AG04450 (cell line): ENCODE measurements at regions not wholly inside any gene's neighbourhood (a gene's known extent, or its start where the extent isn't known, plus 50 kb on each side); places are given as distances from the start of the nearest gene placed in this dataset.
"Not testable (repeated sequence)": the region's sequence is repeated elsewhere in the genome, so short reads cannot be mapped to it uniquely, and the experiment has no call there.

Experiments used
- CTCF ChIA-PET: fragments of 300-600, 350-600 bp; formaldehyde crosslinking; extraction: SDS; loops from one replicate; lab custom pipeline; 2022; ENCODE audit warnings: antibody characterized with exemption, inconsistent platforms; lab: Charles Lee
- POLR2A ChIA-PET: fragments of 350-600 bp; formaldehyde crosslinking; extraction: SDS; loops from one replicate; lab custom pipeline; 2021; ENCODE audit warnings: antibody characterized with exemption, inconsistent platforms; lab: Yijun Ruan, JAX
- DNase-seq: peaks from one replicate; pipeline ENCODE4 v3.0.0-alpha.2; 2011; ENCODE audit warnings: low read depth, low spot score
- H3K27ac ChIP-seq: one replicate; pipeline ENCODE4 v1.5.1; 2012; ENCODE audit warnings: low read depth, low read length, control low read depth
- H3K27me3 ChIP-seq: one replicate; pipeline ENCODE4 v1.6.0; 2012; ENCODE audit warnings: low read length; ENCODE audit not compliant: control insufficient read depth, insufficient read depth
- H3K4me3 ChIP-seq: 2 replicates; pipeline ENCODE4 v1.5.1; 2011; ENCODE audit warnings: mild to moderate bottlenecking, low read depth, low read length, control low read depth
- H3K9me3 ChIP-seq: 2 replicates; pipeline ENCODE4 v1.5.1; 2012; ENCODE audit warnings: low read length; ENCODE audit not compliant: control insufficient read depth, insufficient read depth
- TF ChIP-seq, protein P1 (sequence below): IDR thresholded peaks from 2 replicates; pipeline ENCODE4 v1.5.1; 2011; ENCODE audit warnings: low read depth, low read length, control low read depth, inconsistent platforms

DNA sequence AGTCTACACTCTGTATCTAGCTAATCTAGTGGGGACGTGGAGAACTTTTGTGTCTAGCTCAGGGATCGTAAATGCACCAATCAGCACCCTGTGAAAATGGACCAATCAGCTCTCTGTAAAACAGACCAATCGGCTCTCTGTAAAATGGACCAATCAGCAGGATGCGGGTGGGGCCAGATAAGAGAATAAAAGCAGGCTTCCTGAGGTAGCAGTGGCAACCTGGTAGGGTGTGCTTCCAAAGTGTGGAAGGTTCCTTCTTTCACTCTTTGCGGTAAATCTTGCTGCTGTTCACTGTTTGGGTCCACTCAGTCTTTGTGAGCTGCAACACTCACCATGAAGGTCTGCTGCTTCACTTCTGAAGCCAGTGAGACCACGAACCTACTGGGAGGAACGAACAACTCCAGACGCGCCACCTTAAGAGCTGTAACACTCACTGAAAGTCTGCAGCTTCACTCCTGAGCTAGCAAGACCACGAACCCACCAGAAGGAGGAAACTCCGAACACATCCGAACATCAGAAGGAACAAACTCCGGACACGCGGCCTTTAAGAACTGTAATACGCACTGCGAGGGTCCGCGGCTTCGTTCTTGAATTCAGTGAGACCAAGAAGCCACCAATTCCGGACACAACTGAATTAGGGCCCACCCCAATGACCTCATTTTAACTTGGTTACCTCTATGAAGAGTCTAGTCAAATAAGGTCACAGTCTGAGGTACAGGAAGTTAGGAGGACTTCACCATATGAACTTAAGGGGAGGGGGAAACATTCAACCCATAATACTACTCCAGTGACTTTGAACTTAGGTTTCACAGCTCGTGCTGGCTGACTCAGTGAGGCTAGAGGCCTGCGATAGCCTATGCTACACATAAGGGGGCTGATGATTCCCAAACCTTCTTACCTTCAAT is 59.8 kb upstream of the LPGAT1 start:
- H3K27me3 ChIP-seq, POLR2A ChIA-PET, DNase-seq, H3K27ac ChIP-seq, H3K9me3 ChIP-seq, H3K4me3 ChIP-seq, CTCF ChIA-PET: not testable (repeated sequence)

DNA sequence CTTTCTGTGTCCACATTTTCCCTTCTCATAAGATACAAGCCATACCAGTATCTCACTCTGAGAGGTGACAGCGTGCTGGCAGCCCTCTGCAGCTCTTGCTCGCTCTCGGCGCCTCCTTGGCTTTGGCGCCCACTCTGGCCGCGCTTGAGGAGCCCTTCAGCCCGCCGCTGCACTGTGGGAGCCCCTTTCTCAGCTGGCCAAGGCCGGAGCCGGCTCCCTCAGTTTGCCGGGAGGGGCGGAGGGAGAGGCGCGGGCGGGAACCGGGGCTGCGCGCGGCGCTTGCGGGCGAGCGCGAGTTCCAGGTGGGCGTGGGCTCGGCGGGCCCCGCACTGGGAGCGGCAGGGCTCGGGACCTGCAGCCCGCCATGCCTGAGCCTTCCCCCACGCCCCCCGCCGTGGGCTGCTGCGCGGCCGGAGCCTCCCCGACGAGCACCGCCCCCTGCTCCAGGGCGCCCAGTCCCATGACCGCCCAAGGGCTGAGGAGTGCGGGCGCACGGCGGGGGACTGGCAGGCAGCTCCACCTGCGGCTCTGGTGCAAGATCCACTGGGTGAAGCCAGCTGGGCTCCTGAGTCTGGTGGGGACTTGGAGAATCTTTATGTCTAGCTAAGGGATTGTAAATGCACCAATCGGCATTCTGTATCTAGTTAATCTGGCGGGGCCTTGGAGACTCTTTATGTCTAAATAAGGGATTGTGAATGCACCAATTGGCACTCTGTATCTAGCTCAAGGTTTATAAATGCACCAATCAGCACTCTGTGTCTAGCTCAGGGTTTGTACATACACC is 58.9 kb upstream of the LPGAT1 start:
- CTCF ChIA-PET: interaction anchor here (0.5 kb wide), 1 partner anchor 1548 kb away, joined by 3 read pairs; no protein-coding TSS in a partner anchor

DNA sequence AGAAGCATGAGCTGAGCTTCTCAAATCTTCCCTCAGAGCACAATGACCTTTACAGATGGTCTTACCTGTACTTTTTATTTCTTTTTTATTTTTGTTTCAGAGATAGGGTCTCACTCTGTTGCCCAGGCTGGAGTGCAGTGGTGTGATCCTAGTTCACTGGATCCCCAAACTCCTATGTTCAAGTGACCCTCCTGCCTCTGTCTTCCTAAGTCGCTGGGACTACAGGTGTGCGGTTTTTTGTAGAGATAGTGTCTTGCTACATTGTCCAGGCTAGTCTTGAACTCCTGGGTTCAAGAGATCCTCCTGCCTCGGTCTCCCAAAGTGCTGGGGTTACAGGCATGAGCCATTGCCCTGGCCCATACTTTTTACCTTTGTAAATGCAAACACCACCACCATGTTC is 56.0 kb upstream of the LPGAT1 start:
- Histone ChIP-seq H3K27ac (no peak overlapping the region), H3K4me3 (no peak overlapping the region), H3K9me3 (peaks cover 2% of the 10 kb centered on the region; the same call in 1 of the 2 replicates), H3K27me3 (peaks cover 9% of the 10 kb centered on the region)
- ChIA-PET POLR2A (no interaction called here), CTCF (no interaction called here)
- TF ChIP-seq, protein P1, sequence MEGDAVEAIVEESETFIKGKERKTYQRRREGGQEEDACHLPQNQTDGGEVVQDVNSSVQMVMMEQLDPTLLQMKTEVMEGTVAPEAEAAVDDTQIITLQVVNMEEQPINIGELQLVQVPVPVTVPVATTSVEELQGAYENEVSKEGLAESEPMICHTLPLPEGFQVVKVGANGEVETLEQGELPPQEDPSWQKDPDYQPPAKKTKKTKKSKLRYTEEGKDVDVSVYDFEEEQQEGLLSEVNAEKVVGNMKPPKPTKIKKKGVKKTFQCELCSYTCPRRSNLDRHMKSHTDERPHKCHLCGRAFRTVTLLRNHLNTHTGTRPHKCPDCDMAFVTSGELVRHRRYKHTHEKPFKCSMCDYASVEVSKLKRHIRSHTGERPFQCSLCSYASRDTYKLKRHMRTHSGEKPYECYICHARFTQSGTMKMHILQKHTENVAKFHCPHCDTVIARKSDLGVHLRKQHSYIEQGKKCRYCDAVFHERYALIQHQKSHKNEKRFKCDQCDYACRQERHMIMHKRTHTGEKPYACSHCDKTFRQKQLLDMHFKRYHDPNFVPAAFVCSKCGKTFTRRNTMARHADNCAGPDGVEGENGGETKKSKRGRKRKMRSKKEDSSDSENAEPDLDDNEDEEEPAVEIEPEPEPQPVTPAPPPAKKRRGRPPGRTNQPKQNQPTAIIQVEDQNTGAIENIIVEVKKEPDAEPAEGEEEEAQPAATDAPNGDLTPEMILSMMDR: no peak
- no peak for DNase-seq

More for the DNA sequence above, 58.9 kb upstream of the LPGAT1 start:
- H3K4me3 ChIP-seq: peak overlapping the region; percentile 37
- DNase-seq, POLR2A ChIA-PET, H3K9me3 ChIP-seq, H3K27ac ChIP-seq: not testable (repeated sequence)
- H3K27me3 ChIP-seq: peaks cover 14% of the 10 kb centered on the region

DNA sequence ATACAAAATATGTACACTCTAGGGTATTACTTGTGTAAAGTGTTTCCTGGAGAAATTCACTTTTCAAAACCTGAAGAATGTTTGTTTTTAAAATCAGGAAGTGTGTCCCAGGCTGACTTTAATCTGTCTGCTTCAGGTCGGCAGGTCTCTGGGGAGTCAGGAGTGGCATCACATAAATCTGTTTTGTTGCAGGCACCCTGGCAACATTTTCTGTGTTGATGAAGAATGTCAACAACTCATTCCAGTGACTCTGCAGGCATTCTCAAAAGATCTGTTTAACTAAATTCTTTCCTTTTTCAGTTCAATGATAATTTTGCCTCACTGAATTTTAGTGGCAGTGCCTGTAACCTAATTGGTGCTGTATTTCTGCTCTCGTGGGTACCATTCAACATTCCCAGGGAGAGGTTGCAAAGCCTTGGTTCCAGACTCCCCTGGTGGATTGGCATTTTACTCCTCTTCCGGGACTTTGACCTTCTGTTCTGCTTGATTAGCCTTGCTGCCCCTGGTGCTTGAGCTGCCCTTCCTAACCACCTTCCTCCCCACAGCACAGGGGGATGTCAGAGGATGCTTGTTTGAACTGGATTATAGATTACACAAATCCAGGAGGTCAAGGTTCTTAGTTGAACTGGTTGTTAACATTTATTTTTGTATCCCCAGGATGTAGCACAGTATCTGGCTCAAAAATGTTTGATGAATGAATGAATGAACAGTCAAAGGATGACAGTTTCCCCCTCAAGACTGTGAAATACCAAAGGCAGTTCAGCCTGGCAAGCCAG is 55.4 kb upstream of the LPGAT1 start:
- CTCF ChIA-PET: no interaction called here
- Histone ChIP-seq H3K27ac (no peak overlapping the region), H3K9me3 (peaks cover 2% of the 10 kb centered on the region; the same call in 1 of the 2 replicates), H3K27me3 (peaks cover 9% of the 10 kb centered on the region), H3K4me3 (no peak overlapping the region)
- no peak for DNase-seq
- TF ChIP-seq, protein P1: no peak
- POLR2A ChIA-PET: no interaction called here

DNA sequence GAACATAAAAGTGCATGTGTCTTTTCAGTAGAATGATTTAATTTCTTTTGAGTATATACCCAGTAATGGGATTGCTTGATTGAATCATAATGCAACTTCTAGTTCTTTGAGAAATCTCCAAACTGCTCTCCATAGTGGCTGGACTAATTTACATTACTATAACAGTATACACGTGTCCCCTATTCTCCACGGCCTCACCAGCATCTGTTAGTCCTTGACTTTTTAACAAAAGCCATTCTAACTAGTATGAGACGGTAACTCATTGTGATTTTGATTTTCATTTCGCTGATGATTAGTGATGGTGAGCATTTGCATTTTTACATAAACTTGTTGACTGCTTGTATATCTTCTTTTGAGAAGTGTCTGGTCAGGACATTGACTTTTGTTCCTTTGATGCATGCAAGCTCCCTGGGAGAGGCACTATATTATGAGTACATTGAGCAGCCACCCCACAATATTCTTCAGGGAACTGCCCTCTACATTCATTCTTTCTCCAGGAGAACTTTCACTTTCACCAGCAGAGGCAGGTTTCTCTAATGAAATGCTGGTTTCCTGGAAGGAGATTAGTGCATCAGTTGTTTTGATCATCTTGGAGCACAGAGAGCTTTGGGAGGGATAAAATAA is 51.9 kb upstream of the LPGAT1 start:
- Histone ChIP-seq H3K27me3 (peaks cover 9% of the 10 kb centered on the region), H3K27ac (no peak overlapping the region), H3K4me3 (no peak overlapping the region), H3K9me3 (no peaks in the 10 kb centered on the region)
- ChIA-PET CTCF (no interaction called here), POLR2A (no interaction called here)
- no peak for DNase-seq
- TF ChIP-seq, protein P1: no peak
